ENCODE measurements at regions not wholly inside any gene's neighbourhood (a gene's known extent, or its start where the extent isn't known, plus 50 kb on each side); places are given as distances from the start of the nearest gene placed in this dataset.

DNA sequence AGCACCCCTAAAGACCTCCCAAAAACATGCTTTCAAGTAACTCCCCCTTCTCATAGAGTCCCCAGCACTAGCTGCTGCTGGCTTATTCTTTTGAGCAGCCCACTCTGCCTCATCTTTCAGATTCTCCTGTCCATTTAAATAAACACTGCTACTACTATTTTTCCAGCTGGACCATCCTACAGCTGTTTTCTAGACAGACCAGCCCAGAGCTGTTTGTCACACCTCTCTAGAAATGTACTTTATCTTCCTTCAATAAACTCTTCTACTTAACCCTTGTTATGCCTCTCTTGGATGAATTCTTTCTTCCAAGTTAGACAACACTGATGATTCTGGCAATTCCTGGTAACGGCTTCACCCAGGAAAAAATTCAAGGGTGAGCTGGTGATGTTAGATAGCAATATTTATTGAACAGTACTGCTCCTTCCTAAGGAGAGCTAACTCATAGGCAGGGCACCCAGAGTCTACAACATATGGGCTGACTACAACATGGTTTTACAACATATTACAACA is 995.7 kb downstream of the LRFN5 start:
- no peak overlapping the region for H3K27ac Mint-ChIP-seq (ENCODE audit: unreplicated experiment)
- no peaks in the 10 kb centered on the region for H3K9me3 Mint-ChIP-seq (ENCODE audit: low read depth)
- TF ChIP-seq, protein P1, sequence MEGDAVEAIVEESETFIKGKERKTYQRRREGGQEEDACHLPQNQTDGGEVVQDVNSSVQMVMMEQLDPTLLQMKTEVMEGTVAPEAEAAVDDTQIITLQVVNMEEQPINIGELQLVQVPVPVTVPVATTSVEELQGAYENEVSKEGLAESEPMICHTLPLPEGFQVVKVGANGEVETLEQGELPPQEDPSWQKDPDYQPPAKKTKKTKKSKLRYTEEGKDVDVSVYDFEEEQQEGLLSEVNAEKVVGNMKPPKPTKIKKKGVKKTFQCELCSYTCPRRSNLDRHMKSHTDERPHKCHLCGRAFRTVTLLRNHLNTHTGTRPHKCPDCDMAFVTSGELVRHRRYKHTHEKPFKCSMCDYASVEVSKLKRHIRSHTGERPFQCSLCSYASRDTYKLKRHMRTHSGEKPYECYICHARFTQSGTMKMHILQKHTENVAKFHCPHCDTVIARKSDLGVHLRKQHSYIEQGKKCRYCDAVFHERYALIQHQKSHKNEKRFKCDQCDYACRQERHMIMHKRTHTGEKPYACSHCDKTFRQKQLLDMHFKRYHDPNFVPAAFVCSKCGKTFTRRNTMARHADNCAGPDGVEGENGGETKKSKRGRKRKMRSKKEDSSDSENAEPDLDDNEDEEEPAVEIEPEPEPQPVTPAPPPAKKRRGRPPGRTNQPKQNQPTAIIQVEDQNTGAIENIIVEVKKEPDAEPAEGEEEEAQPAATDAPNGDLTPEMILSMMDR (IDR thresholded peaks at IDR 0.05): no peak
- no peaks in the 10 kb centered on the region for H3K36me3 Mint-ChIP-seq (ENCODE audit: low read depth)
- H3K4me1 Mint-ChIP-seq (ENCODE audit: low read depth): no peaks in the 10 kb centered on the region
- H3K27me3 Mint-ChIP-seq (ENCODE audit: low read depth): no peaks in the 10 kb centered on the region
- no peak overlapping the region for H3K4me3 Mint-ChIP-seq (ENCODE audit: unreplicated experiment)
- no peak for DNase-seq (ENCODE audit: low spot score)

DNA sequence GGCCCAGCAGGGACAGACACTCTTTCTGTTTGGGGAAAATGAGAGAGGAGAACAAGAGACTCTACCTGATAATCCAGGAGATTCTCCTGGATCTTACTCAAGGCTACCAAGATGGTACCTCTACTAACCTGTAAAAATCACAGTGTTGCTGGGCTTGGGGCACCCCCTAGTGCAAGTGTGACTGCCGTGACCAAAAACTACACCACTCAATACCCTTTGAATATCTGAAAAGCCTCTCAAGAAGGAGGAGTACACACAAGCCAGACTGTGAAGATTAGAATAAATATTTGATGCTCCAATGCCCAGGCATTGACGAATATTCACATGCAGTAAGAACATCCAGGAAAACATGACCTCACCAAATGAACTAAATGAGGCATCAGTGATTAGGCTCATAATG is 965.4 kb downstream of the LRFN5 start:
- no peak overlapping the region for H3K27ac Mint-ChIP-seq (ENCODE audit: unreplicated experiment)
- no peaks in the 10 kb centered on the region for H3K27me3 Mint-ChIP-seq (ENCODE audit: low read depth)
- peaks cover 42% of the 10 kb centered on the region for H3K9me3 Mint-ChIP-seq (ENCODE audit: low read depth)

DNA sequence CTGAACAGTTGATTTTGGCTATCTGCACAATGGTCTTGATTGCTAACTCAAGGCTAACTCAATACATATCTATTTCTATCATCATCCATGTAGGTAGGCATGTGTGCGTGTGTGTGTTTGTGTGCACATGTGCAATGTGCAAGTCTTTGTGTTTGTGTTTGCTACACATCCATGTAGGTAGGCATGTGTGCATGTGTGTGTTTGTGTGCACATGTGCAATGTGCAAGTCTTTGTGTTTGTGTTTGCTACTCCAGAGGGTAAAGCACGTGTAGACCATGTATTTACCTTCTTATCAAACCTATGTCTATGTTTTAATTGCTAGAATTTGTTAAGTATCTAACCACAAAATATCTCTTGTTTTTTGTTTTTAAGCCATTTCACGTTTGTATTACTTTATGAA is 962.6 kb downstream of the LRFN5 start:
- DNase-seq (ENCODE audit: low spot score): no peak
- peaks cover 17% of the 10 kb centered on the region for H3K9me3 Mint-ChIP-seq (ENCODE audit: low read depth)
- peaks cover 2% of the 10 kb centered on the region for H3K27me3 Mint-ChIP-seq (ENCODE audit: low read depth)
- H3K36me3 Mint-ChIP-seq (ENCODE audit: low read depth): no peaks in the 10 kb centered on the region
- no peak overlapping the region for H3K27ac Mint-ChIP-seq (ENCODE audit: unreplicated experiment)
- H3K4me3 Mint-ChIP-seq (ENCODE audit: unreplicated experiment): no peak overlapping the region
- TF ChIP-seq, protein P1 (IDR thresholded peaks at IDR 0.05): no peak
- no peaks in the 10 kb centered on the region for H3K4me1 Mint-ChIP-seq (ENCODE audit: low read depth)

More for the DNA sequence above, 965.4 kb downstream of the LRFN5 start:
- TF ChIP-seq, protein P1 (IDR thresholded peaks at IDR 0.05): no peak
- Mint-ChIP-seq H3K4me1 (ENCODE audit: low read depth) (no peaks in the 10 kb centered on the region), H3K36me3 (ENCODE audit: low read depth) (no peaks in the 10 kb centered on the region), H3K4me3 (ENCODE audit: unreplicated experiment) (no peak overlapping the region)
- DNase-seq (ENCODE audit: low spot score): no peak

DNA sequence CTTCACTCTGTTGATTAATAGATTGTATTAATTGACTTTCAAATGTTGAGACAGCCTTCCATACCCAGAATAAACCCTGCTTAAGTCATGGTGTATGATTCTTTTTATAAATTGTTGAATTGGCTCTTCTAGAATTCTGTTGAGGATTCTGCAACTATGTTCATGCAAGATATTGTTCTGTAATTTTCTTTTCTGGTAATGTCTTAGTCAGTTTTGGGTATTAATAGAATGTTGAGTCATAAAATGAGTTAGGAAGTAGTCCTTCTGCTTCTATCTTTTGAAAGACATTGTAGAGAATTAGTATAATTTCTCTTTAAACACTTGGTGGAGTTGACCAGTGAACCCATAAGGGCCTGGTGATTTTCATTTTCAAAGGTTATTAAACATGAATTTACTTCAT is 958.9 kb downstream of the LRFN5 start:
- TF ChIP-seq, protein P1 (IDR thresholded peaks at IDR 0.05): no peak
- no peak overlapping the region for H3K4me3 Mint-ChIP-seq (ENCODE audit: unreplicated experiment)
- H3K9me3 Mint-ChIP-seq (ENCODE audit: low read depth): peaks cover 3% of the 10 kb centered on the region
- DNase-seq (ENCODE audit: low spot score): no peak
- H3K36me3 Mint-ChIP-seq (ENCODE audit: low read depth): no peaks in the 10 kb centered on the region
- no peak overlapping the region for H3K27ac Mint-ChIP-seq (ENCODE audit: unreplicated experiment)
- peaks cover 2% of the 10 kb centered on the region for H3K27me3 Mint-ChIP-seq (ENCODE audit: low read depth)
- H3K4me1 Mint-ChIP-seq (ENCODE audit: low read depth): no peaks in the 10 kb centered on the region

DNA sequence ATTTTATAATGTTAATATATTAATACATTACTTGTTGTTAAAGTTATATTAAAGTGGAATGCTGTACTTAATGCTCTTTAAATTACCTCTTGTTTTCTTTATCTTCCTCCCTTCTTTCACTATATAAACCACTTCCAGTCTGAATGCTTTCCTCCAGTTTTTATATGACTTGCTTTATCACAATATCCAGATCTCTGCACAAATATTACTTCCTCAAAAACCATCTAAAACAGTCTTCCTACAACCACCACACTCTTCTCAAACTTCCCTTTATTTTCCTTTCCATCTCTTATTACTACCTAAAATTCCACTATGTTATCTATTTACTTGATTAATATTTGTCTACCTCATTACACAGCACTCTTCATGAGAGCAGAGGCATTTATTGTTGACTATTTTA is 956.6 kb downstream of the LRFN5 start:
- Mint-ChIP-seq H3K4me3 (ENCODE audit: unreplicated experiment) (no peak overlapping the region), H3K4me1 (ENCODE audit: low read depth) (no peaks in the 10 kb centered on the region), H3K36me3 (ENCODE audit: low read depth) (no peaks in the 10 kb centered on the region), H3K27ac (ENCODE audit: unreplicated experiment) (no peak overlapping the region), H3K27me3 (ENCODE audit: low read depth) (peaks cover 2% of the 10 kb centered on the region), H3K9me3 (ENCODE audit: low read depth) (no peaks in the 10 kb centered on the region)
- TF ChIP-seq, protein P1 (IDR thresholded peaks at IDR 0.05): no peak
- DNase-seq (ENCODE audit: low spot score): no peak

Data from chondrocyte (in vitro differentiated cells).